ENCODE measurements at regions not wholly inside any gene's neighbourhood (a gene's known extent, or its start where the extent isn't known, plus 50 kb on each side); places are given as distances from the start of the nearest gene placed in this dataset.

GRCh38 chr10:28381466-28381865 lies 78.6 kb upstream of the MPP7 start:
- TF ChIP-seq, protein P1, sequence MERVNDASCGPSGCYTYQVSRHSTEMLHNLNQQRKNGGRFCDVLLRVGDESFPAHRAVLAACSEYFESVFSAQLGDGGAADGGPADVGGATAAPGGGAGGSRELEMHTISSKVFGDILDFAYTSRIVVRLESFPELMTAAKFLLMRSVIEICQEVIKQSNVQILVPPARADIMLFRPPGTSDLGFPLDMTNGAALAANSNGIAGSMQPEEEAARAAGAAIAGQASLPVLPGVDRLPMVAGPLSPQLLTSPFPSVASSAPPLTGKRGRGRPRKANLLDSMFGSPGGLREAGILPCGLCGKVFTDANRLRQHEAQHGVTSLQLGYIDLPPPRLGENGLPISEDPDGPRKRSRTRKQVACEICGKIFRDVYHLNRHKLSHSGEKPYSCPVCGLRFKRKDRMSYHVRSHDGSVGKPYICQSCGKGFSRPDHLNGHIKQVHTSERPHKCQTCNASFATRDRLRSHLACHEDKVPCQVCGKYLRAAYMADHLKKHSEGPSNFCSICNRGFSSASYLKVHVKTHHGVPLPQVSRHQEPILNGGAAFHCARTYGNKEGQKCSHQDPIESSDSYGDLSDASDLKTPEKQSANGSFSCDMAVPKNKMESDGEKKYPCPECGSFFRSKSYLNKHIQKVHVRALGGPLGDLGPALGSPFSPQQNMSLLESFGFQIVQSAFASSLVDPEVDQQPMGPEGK (CRISPR knock-in tag; IDR thresholded peaks at IDR 0.05; ENCODE audit: borderline replicate concordance) = no peak
- TF ChIP-seq ESRRG (CRISPR knock-in tag; IDR thresholded peaks at IDR 0.05) (no peak), OSR1 (CRISPR knock-in tag; IDR thresholded peaks at IDR 0.05) (no peak), SNAI2 (CRISPR knock-in tag; IDR thresholded peaks at IDR 0.05) (no peak), ZC3H10 (CRISPR knock-in tag; IDR thresholded peaks at IDR 0.05) (no peak), ARNTL (CRISPR knock-in tag; IDR thresholded peaks at IDR 0.05; ENCODE audit: borderline replicate concordance, low read depth) (no peak), TOX (CRISPR knock-in tag; IDR thresholded peaks at IDR 0.05; ENCODE audit: borderline replicate concordance) (no peak), ZFP30 (CRISPR knock-in tag; IDR thresholded peaks at IDR 0.05) (no peak), ZNF8 (CRISPR knock-in tag; IDR thresholded peaks at IDR 0.05) (no peak), ZFP3 (CRISPR knock-in tag; IDR thresholded peaks at IDR 0.05) (no peak), CSDC2 (CRISPR knock-in tag; IDR thresholded peaks at IDR 0.05) (no peak), PPARA (CRISPR knock-in tag; IDR thresholded peaks at IDR 0.05; ENCODE audit: borderline replicate concordance) (no peak), TSHZ2 (CRISPR knock-in tag; IDR thresholded peaks at IDR 0.05) (no peak)
